Endothelial cell of umbilical vein (primary cell): ENCODE measurements at regions not wholly inside any gene's neighbourhood (a gene's known extent, or its start where the extent isn't known, plus 50 kb on each side); places are given as distances from the start of the nearest gene placed in this dataset.

Experiments
- POLR2A ChIP-seq: IDR thresholded peaks from 2 replicates; pipeline ENCODE4 v1.6.1; 2012; ENCODE audit warnings: low read depth, mild to moderate bottlenecking, control low read depth, low read length
- TF ChIP-seq, protein P1 (sequence below), 2 donors: IDR thresholded peaks; 1 replicate in 1 of 2; 2 replicates in 1 of 2; pipeline ENCODE4 v1.5.1; 2011; ENCODE audit warnings: low read length in 2 of 2, mild to moderate bottlenecking in 2 of 2, moderate library complexity in 2 of 2, control low read depth in 1 of 2, inconsistent platforms in 1 of 2, low read depth in 1 of 2; ENCODE audit not compliant: insufficient read depth in 1 of 2; ENCODE audit errors: extremely low read depth in 1 of 2

- no peak for TF ChIP-seq POLR2A
- TF ChIP-seq, protein P1, sequence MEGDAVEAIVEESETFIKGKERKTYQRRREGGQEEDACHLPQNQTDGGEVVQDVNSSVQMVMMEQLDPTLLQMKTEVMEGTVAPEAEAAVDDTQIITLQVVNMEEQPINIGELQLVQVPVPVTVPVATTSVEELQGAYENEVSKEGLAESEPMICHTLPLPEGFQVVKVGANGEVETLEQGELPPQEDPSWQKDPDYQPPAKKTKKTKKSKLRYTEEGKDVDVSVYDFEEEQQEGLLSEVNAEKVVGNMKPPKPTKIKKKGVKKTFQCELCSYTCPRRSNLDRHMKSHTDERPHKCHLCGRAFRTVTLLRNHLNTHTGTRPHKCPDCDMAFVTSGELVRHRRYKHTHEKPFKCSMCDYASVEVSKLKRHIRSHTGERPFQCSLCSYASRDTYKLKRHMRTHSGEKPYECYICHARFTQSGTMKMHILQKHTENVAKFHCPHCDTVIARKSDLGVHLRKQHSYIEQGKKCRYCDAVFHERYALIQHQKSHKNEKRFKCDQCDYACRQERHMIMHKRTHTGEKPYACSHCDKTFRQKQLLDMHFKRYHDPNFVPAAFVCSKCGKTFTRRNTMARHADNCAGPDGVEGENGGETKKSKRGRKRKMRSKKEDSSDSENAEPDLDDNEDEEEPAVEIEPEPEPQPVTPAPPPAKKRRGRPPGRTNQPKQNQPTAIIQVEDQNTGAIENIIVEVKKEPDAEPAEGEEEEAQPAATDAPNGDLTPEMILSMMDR (IDR thresholded peaks at IDR 0.05; ENCODE audit: extremely low read depth in 1 of 2, insufficient read depth in 1 of 2, low read depth in 1 of 2, low read length in 2 of 2): no peak
These were observed 1158.6 kb downstream of the PLA2G4A start for GRCh38 chr1:187987236-187987776.
